ENCODE measurements at regions not wholly inside any gene's neighbourhood (a gene's known extent, or its start where the extent isn't known, plus 50 kb on each side); places are given as distances from the start of the nearest gene placed in this dataset.

DNA sequence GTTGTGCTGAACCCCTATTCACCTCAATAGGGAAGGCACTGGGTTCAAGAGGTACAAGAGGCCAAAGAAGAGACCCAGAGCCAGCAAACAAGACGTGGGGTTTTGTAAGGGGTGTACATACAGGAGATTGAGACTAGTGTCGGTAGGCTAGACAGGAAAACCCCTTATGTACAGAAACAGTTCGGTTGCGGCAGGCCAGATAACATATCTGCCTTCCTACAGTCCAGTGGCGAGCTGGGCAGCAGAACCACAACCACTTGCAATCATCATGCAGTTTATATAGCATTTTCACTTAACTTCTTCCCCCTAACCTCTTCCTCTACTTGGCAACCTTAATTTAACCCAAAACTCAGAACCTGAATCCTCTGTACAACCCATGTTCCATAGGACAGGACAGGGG is 422.2 kb downstream of the PDHA2 start:
- Histone ChIP-seq H3K36me3 (ENCODE audit: insufficient read depth, low read length) (no peaks in the 10 kb centered on the region), H2AFZ (ENCODE audit: low read depth, low read length) (no peak overlapping the region), H3K4me3 (ENCODE audit: low read length) (no peak overlapping the region), H3K27me3 (ENCODE audit: insufficient read depth, low read length) (no peaks in the 10 kb centered on the region), H3K9me3 (ENCODE audit: low read length) (no peaks in the 10 kb centered on the region), H3K4me1 (ENCODE audit: insufficient read depth, low read length) (no peaks in the 10 kb centered on the region)

DNA sequence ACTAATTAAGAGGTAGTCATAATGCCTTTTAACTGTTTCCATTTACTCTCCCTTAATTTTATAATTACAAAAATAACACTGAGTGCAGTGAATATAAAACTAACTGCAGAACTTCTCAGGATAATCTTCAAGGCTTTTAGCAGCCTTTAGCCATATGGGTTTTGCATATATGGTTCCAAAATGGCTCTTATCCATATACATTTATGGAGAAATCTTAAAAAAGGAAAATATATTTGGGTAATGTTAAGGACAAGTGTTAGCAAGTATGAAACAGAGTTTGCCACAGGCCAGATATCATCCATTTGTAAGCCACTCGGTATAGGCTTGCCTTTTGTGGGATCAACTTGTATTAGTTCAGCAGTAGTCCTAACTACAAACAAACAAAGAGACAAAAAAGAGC is 423.4 kb downstream of the PDHA2 start:
- H2AFZ ChIP-seq (ENCODE audit: low read depth, low read length): no peak overlapping the region
- no peaks in the 10 kb centered on the region for H3K9me3 ChIP-seq (ENCODE audit: low read length)
- no peaks in the 10 kb centered on the region for H3K36me3 ChIP-seq (ENCODE audit: insufficient read depth, low read length)
- no peaks in the 10 kb centered on the region for H3K27me3 ChIP-seq (ENCODE audit: insufficient read depth, low read length)
- H3K4me1 ChIP-seq (ENCODE audit: insufficient read depth, low read length): no peaks in the 10 kb centered on the region
- H3K4me3 ChIP-seq (ENCODE audit: low read length): no peak overlapping the region

DNA sequence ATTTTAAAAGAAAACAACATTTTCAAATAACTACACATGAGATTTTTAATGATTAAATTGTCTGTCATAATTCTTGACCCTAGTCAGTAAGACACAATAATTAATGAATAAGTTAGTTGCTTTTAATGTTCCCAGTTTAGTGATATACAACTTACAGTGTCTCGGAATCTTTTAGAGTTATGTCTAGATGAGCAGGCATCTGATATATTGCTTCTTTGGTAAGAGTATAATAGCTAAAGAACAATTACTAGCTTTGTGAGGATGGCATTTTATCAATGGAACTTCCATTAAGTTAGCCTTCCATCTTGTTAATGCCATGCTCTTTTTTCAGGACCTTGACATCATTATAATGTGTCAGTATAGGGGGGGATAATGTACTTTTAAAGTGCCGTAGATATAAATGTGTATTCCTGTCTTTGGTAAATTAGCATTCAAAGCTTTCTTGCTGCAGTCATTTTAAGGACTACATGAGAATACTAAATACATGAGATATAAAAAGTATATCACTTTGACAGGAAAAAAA is 425.1 kb downstream of the PDHA2 start:
- no peaks in the 10 kb centered on the region for H3K36me3 ChIP-seq (ENCODE audit: insufficient read depth, low read length)
- no peak overlapping the region for H3K4me3 ChIP-seq (ENCODE audit: low read length)

DNA sequence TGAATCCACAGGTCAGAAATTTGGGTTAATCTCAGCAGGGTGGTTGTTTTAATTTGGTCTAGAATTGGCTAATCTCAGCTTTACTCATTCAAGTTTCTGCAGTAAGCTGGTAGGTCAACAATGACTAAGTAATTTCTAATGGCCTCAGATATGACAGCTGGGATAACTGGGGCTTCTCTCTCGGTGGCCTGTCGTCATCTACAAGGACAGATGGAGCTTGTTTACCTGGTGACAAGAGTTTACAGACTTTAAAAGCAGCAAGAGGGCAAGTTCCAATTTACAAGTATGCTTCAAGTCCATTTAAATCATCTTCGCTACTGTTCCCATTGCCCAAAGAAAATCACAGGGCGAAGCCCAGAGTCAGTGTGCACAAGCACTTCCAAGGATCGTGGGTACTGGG is 453.9 kb downstream of the PDHA2 start:
- Histone ChIP-seq H3K36me3 (ENCODE audit: insufficient read depth, low read length) (no peaks in the 10 kb centered on the region), H3K27me3 (ENCODE audit: insufficient read depth, low read length) (no peaks in the 10 kb centered on the region), H3K4me1 (ENCODE audit: insufficient read depth, low read length) (no peaks in the 10 kb centered on the region), H3K4me3 (ENCODE audit: low read length) (no peak overlapping the region), H3K9me3 (ENCODE audit: low read length) (no peaks in the 10 kb centered on the region), H2AFZ (ENCODE audit: low read depth, low read length) (no peak overlapping the region)

More for the DNA sequence above, 425.1 kb downstream of the PDHA2 start:
- Histone ChIP-seq H3K4me1 (ENCODE audit: insufficient read depth, low read length) (no peaks in the 10 kb centered on the region), H2AFZ (ENCODE audit: low read depth, low read length) (no peak overlapping the region), H3K9me3 (ENCODE audit: low read length) (no peaks in the 10 kb centered on the region), H3K27me3 (ENCODE audit: insufficient read depth, low read length) (no peaks in the 10 kb centered on the region)

DNA sequence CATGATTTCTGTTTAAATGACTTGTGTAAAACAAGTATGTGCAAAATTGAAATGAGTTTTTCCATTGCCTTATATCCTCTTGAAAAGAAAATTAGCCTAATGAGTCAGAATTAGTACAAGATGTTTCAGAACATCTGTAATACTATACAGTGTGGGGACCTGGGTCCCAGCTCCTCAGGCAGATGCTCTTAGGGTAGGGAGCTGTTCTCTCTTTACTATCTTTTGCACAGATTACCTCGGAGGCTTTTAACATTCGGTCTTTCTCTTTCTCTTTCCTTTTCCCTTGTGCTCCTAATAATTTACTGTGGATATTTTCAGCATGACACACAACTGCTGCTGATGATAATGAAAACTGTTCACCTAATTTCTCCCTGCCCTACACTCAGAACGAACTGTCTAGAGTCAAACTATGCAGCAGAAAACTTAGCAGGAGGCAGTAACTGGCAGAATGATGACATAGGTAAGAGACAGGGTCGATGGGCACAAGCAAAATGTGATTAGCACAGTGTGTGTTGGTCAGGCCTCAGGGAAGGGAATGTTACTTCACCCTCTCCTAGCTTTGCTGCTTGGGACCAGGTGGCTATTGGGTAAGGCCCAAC is 455.3 kb downstream of the PDHA2 start:
- Histone ChIP-seq H3K9me3 (ENCODE audit: low read length) (no peaks in the 10 kb centered on the region), H3K27me3 (ENCODE audit: insufficient read depth, low read length) (no peaks in the 10 kb centered on the region), H3K4me1 (ENCODE audit: insufficient read depth, low read length) (no peaks in the 10 kb centered on the region), H3K36me3 (ENCODE audit: insufficient read depth, low read length) (no peaks in the 10 kb centered on the region), H3K4me3 (ENCODE audit: low read length) (no peak overlapping the region), H2AFZ (ENCODE audit: low read depth, low read length) (no peak overlapping the region)

DNA sequence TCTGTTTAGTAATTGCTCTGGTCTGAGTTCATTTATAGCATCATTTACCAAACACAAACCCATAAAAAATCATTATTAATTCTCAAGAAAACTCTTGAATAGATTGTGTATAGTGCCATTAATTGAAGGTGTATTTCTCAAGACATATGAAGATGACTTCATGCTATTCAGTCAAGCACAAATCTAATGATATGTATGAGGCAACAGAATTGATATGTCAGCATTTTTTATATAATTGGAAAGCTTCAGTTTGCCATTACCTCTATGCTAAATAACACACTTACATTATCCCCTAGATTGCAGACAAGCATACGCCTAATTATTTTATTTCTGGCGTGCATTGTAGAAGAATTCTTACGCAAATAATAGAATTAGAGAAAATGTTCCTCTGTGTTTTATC is 461.8 kb downstream of the PDHA2 start:
- no peaks in the 10 kb centered on the region for H3K36me3 ChIP-seq (ENCODE audit: insufficient read depth, low read length)
- no peak overlapping the region for H2AFZ ChIP-seq (ENCODE audit: low read depth, low read length)
- H3K9me3 ChIP-seq (ENCODE audit: low read length): no peaks in the 10 kb centered on the region
- no peaks in the 10 kb centered on the region for H3K4me1 ChIP-seq (ENCODE audit: insufficient read depth, low read length)
- no peaks in the 10 kb centered on the region for H3K27me3 ChIP-seq (ENCODE audit: insufficient read depth, low read length)
- H3K4me3 ChIP-seq (ENCODE audit: low read length): no peak overlapping the region

DNA sequence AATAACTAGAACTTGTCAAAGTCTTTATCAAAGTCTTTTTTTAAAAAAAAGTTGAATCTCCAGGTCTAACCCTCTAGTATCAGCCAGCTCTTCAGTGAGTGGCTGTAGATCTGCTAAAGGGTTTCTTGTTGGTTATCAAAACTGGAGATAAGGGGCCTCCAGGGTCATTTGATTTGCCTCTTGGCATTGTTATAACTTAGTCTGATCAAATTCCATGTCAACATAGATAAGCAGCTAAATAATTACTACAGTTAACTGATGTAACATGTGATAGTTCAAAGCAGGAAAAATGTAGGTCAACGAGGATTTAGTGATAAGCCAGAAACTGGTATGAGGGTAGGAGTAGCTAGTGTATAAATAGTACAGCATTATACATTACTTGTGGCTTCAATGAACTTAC is 465.1 kb downstream of the PDHA2 start:
- Histone ChIP-seq H3K9me3 (ENCODE audit: low read length) (peaks cover 6% of the 10 kb centered on the region), H3K4me3 (ENCODE audit: low read length) (no peak overlapping the region), H3K36me3 (ENCODE audit: insufficient read depth, low read length) (no peaks in the 10 kb centered on the region), H3K4me1 (ENCODE audit: insufficient read depth, low read length) (no peaks in the 10 kb centered on the region), H2AFZ (ENCODE audit: low read depth, low read length) (no peak overlapping the region), H3K27me3 (ENCODE audit: insufficient read depth, low read length) (no peaks in the 10 kb centered on the region)

DNA sequence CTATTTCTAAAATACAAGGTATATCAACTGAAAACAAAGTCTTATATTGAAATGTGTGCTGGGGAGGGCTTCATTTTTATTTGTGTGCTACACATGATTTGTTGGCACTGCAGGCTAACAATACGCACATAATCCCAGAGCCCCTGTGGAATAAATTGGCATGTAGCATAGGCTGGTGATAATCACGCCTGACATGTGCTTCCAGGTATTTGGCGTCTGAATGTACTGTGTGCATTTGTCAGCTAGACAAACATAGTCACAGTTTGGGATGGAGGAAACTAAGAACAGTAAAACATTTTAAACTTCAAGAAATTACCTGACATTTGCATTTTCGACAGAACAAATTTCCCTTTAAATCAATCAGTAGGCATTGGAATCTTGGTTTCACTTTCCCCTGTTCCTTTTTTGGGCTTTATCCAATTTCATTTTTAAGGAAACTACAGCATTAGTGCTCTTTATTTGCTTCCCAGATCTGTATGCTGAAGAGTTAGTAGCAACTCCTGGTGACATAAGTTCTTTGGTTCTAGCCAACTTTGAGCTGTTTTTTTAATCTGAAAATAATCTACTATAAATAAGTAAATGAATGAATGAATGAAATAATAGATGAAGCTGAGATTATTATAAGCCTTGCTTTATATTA is 472.3 kb downstream of the PDHA2 start:
- Histone ChIP-seq H3K4me1 (ENCODE audit: insufficient read depth, low read length) (no peaks in the 10 kb centered on the region), H3K4me3 (ENCODE audit: low read length) (no peak overlapping the region), H3K27me3 (ENCODE audit: insufficient read depth, low read length) (no peaks in the 10 kb centered on the region), H2AFZ (ENCODE audit: low read depth, low read length) (no peak overlapping the region), H3K9me3 (ENCODE audit: low read length) (peaks cover 6% of the 10 kb centered on the region), H3K36me3 (ENCODE audit: insufficient read depth, low read length) (no peaks in the 10 kb centered on the region)

DNA sequence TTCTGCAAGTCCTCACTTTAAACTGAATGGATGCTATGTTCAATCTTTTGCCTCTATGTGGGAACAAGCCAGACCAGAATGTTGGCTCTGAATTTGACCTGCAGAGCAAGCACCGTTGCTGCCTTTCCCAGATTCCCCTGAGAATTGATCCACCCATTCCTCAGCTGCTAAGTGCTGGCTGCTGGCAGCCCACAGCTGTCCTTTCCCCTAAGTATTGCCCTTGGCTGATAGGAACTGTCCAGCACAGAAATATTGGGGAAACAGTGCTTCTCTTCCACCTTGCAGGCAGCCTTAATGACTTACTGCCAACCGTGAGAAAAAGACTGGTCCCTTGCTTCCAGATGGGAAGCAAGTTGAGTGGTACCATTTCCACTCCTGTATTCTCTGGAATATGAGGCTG is 475.9 kb downstream of the PDHA2 start:
- H3K9me3 ChIP-seq (ENCODE audit: low read length): no peaks in the 10 kb centered on the region
- no peaks in the 10 kb centered on the region for H3K27me3 ChIP-seq (ENCODE audit: insufficient read depth, low read length)
- H3K36me3 ChIP-seq (ENCODE audit: insufficient read depth, low read length): no peaks in the 10 kb centered on the region
- H3K4me1 ChIP-seq (ENCODE audit: insufficient read depth, low read length): no peaks in the 10 kb centered on the region
- no peak overlapping the region for H3K4me3 ChIP-seq (ENCODE audit: low read length)
- H2AFZ ChIP-seq (ENCODE audit: low read depth, low read length): no peak overlapping the region

DNA sequence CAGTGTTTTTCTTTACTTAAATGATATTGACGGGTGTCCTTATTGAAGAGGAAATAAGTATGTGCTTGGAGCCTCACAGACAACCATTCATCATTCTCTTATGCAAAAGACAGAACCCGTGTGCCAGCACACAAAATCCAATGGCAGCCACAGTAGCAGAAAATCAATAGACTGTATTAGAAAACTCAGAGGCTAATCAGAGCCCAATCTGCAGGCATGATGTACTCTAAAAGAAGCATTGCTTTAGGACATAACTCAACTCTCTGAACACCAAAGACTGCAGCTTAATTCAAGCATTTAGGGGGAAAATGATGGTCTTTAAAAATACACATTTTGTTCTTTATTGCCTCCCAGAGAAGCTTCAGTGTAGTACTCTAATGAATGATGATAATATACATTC is 476.9 kb downstream of the PDHA2 start:
- H3K9me3 ChIP-seq (ENCODE audit: low read length): no peaks in the 10 kb centered on the region
- no peaks in the 10 kb centered on the region for H3K27me3 ChIP-seq (ENCODE audit: insufficient read depth, low read length)
- no peaks in the 10 kb centered on the region for H3K36me3 ChIP-seq (ENCODE audit: insufficient read depth, low read length)
- H3K4me3 ChIP-seq (ENCODE audit: low read length): no peak overlapping the region
- H3K4me1 ChIP-seq (ENCODE audit: insufficient read depth, low read length): no peaks in the 10 kb centered on the region
- H2AFZ ChIP-seq (ENCODE audit: low read depth, low read length): no peak overlapping the region

DNA sequence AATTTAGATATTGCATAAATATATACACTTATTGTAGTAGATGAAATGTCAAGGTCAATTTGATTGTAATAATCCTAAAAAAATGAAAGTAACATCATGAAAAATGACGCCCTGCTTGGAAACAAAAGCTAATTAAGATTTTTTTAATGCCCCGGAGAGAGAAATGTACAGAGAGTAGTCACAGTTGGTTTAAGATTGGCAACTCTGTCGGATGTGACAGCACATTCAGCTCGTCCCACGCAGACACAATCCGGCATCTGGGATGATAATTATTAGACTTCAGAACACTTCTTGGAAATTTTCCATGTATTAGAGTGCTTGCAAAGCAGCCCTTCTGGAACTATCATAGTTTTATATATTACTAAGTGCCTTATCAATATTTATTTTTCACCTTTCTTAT is 478.0 kb downstream of the PDHA2 start:
- Histone ChIP-seq H3K9me3 (ENCODE audit: low read length) (no peaks in the 10 kb centered on the region), H3K36me3 (ENCODE audit: insufficient read depth, low read length) (no peaks in the 10 kb centered on the region), H3K4me1 (ENCODE audit: insufficient read depth, low read length) (no peaks in the 10 kb centered on the region), H3K27me3 (ENCODE audit: insufficient read depth, low read length) (no peaks in the 10 kb centered on the region), H3K4me3 (ENCODE audit: low read length) (no peak overlapping the region), H2AFZ (ENCODE audit: low read depth, low read length) (no peak overlapping the region)

DNA sequence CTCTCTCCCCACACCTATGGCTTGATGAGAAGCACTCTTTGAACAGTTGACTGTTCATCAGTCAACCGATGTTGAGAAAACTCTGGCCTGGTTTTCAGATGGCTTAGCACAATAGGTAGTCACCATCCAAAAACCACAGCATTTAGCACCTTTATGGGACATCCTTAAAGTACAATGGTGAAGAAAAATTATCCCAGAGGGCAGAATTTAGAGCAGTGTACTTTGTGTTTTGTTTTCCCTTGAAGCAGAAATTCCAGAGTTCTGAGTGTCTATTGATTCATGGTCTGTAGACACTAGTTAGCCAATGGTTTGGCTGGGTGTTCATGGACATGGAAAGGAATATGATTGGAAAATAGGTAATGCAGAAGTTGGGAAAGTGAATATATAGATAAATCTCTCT is 487.0 kb downstream of the PDHA2 start:
- no peaks in the 10 kb centered on the region for H3K9me3 ChIP-seq (ENCODE audit: low read length)
- H3K36me3 ChIP-seq (ENCODE audit: insufficient read depth, low read length): no peaks in the 10 kb centered on the region
- no peak overlapping the region for H3K4me3 ChIP-seq (ENCODE audit: low read length)
- no peaks in the 10 kb centered on the region for H3K27me3 ChIP-seq (ENCODE audit: insufficient read depth, low read length)
- H2AFZ ChIP-seq (ENCODE audit: low read depth, low read length): no peak overlapping the region
- no peaks in the 10 kb centered on the region for H3K4me1 ChIP-seq (ENCODE audit: insufficient read depth, low read length)

DNA sequence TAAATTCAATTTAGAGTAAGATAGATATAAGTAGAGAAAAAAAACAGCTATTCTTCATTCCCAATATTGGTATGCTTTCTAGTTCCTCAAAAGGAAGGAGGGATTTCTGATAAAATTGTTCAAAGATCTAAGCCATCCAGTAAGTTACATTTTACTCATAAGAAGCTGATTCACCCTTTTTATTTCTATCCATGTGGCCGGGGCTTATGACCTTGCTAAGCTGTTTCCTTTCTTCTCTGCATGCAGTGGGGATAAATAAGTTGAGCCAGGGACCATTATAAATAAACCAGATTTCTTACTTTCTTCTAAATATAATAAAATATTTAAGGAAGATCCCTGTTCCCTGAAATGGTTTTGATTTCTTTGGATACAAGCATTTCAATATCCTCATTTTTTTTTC is 502.3 kb downstream of the PDHA2 start:
- H3K9me3 ChIP-seq (ENCODE audit: low read length): no peaks in the 10 kb centered on the region

More for the DNA sequence above, 502.3 kb downstream of the PDHA2 start:
- H2AFZ ChIP-seq (ENCODE audit: low read depth, low read length): no peak overlapping the region
- no peak overlapping the region for H3K4me3 ChIP-seq (ENCODE audit: low read length)
- no peaks in the 10 kb centered on the region for H3K27me3 ChIP-seq (ENCODE audit: insufficient read depth, low read length)
- H3K36me3 ChIP-seq (ENCODE audit: insufficient read depth, low read length): no peaks in the 10 kb centered on the region
- H3K4me1 ChIP-seq (ENCODE audit: insufficient read depth, low read length): peaks cover 3% of the 10 kb centered on the region

Measured in neuron (in vitro differentiated cells).